HG03558 (cell line): ENCODE measurements at regions not wholly inside any gene's neighbourhood (a gene's known extent, or its start where the extent isn't known, plus 50 kb on each side); places are given as distances from the start of the nearest gene placed in this dataset.

Experiments
- ATAC-seq: cut with Tn5 transposase; IDR thresholded peaks from one replicate; pipeline ENCODE4 v1.9.1; 2021; ENCODE audit warnings: moderate number of reproducible peaks; ENCODE audit not compliant: unreplicated experiment; ENCODE audit errors: extremely low read depth

GRCh38 chr9:118023644-118024043 is 319.4 kb downstream of the TLR4 start:
- ATAC-seq, result no peak

GRCh38 chr9:118028225-118028624 is 324.0 kb downstream of the TLR4 start:
- ATAC-seq, result no peak

GRCh38 chr9:118029425-118029824 is 325.2 kb downstream of the TLR4 start:
- no peak for ATAC-seq

GRCh38 chr9:118034701-118035100 is 330.5 kb downstream of the TLR4 start:
- ATAC-seq, result no peak

- ATAC-seq, result no peak
Measured at GRCh38 chr9:118038713-118039112, 334.5 kb downstream of the TLR4 start.

- ATAC-seq, result no peak
Measured at GRCh38 chr9:118058227-118058626, 354.0 kb downstream of the TLR4 start.

GRCh38 chr9:118059484-118060278 is 355.5 kb downstream of the TLR4 start:
- ATAC-seq, result no peak

GRCh38 chr9:118083161-118083560 is 379.0 kb downstream of the TLR4 start:
- no peak for ATAC-seq

- ATAC-seq, result no peak
Measured at GRCh38 chr9:118088090-118088489, 383.9 kb downstream of the TLR4 start.

- ATAC-seq, result no peak
Measured at GRCh38 chr9:118091226-118091625, 387.0 kb downstream of the TLR4 start.

GRCh38 chr9:118091711-118092500 is 387.7 kb downstream of the TLR4 start:
- no peak for ATAC-seq

- no peak for ATAC-seq
Measured at GRCh38 chr9:118094387-118094786, 390.2 kb downstream of the TLR4 start.

GRCh38 chr9:118100529-118101419 is 396.6 kb downstream of the TLR4 start:
- ATAC-seq, result no peak

- no peak for ATAC-seq
Measured at GRCh38 chr9:118104363-118104762, 400.2 kb downstream of the TLR4 start.

GRCh38 chr9:118108971-118109370 is 404.8 kb downstream of the TLR4 start:
- ATAC-seq, result no peak

- no peak for ATAC-seq
Measured at GRCh38 chr9:118109542-118109941, 405.3 kb downstream of the TLR4 start.

GRCh38 chr9:118121361-118121760 is 417.2 kb downstream of the TLR4 start:
- no peak for ATAC-seq

GRCh38 chr9:118128313-118128712 is 424.1 kb downstream of the TLR4 start:
- ATAC-seq, result no peak

- no peak for ATAC-seq
Measured at GRCh38 chr9:118129541-118129940, 425.3 kb downstream of the TLR4 start.

- ATAC-seq, result no peak
Measured at GRCh38 chr9:118148990-118149389, 444.8 kb downstream of the TLR4 start.

GRCh38 chr9:118156846-118157245 is 452.6 kb downstream of the TLR4 start:
- ATAC-seq, result no peak
